WTC11 (cell line): ENCODE measurements at regions not wholly inside any gene's neighbourhood (a gene's known extent, or its start where the extent isn't known, plus 50 kb on each side); places are given as distances from the start of the nearest gene placed in this dataset.

Experiments used
- CBFB ChIP-seq: sonication (generic); formaldehyde crosslinking; IDR thresholded peaks from 2 replicates; pipeline ENCODE4 v1.8.1; 2022; ENCODE audit warnings: mild to moderate bottlenecking, low read depth, missing genetic modification reagents
- ETV6 ChIP-seq: sonication (generic); formaldehyde crosslinking; IDR thresholded peaks from 2 replicates; pipeline ENCODE4 v1.8.1; 2022; ENCODE audit warnings: mild to moderate bottlenecking, missing genetic modification reagents
- GABPB1 ChIP-seq: sonication (generic); formaldehyde crosslinking; IDR thresholded peaks from 2 replicates; pipeline ENCODE4 v1.8.1; 2023; ENCODE audit warnings: mild to moderate bottlenecking, missing genetic modification reagents
- NR1H2 ChIP-seq: sonication (generic); formaldehyde crosslinking; IDR thresholded peaks from 2 replicates; pipeline ENCODE4 v1.9.0; 2021; ENCODE audit warnings: mild to moderate bottlenecking, moderate library complexity, missing genetic modification reagents
- NR3C1 ChIP-seq: sonication (generic); formaldehyde crosslinking; conservative IDR thresholded peaks from 2 replicates; pipeline ENCODE4 v1.8.1; 2023; ENCODE audit warnings: low read depth, mild to moderate bottlenecking, missing genetic modification reagents
- SP1 ChIP-seq: sonication (generic); formaldehyde crosslinking; conservative IDR thresholded peaks from 2 replicates; pipeline ENCODE4 v1.8.1; 2022; ENCODE audit warnings: missing genetic modification reagents
- ZNF121 ChIP-seq: sonication (generic); formaldehyde crosslinking; IDR thresholded peaks from 2 replicates; pipeline ENCODE4 v1.8.0; 2023; ENCODE audit warnings: missing genetic modification reagents
- ZNF423 ChIP-seq: fragments of 250-450 bp; sonication (Bioruptor Pico); IDR thresholded peaks from 2 replicates; pipeline ENCODE4 v2.1.2; 2022; ENCODE audit warnings: mild to moderate bottlenecking, moderate library complexity
- TF ChIP-seq, protein P1 (sequence below): sonication (generic); formaldehyde crosslinking; IDR thresholded peaks from 2 replicates; pipeline ENCODE4 v1.8.0; 2022; ENCODE audit warnings: mild to moderate bottlenecking, missing genetic modification reagents
- TF ChIP-seq, protein P2 (sequence below): fragments of 200-600 bp; IDR thresholded peaks from 2 replicates; pipeline ENCODE4 v1.8.0; 2022; ENCODE audit warnings: antibody characterized with exemption
- TF ChIP-seq, protein P3 (sequence below): fragments of 250-450 bp; sonication (Bioruptor Pico); IDR thresholded peaks from 2 replicates; pipeline ENCODE4 v1.9.0; 2021; ENCODE audit warnings: mild to moderate bottlenecking, borderline replicate concordance
- TF ChIP-seq, protein P4 (sequence below): sonication (generic); formaldehyde crosslinking; IDR thresholded peaks from 2 replicates; pipeline ENCODE4 v1.8.1; 2023; ENCODE audit warnings: mild to moderate bottlenecking, missing genetic modification reagents

DNA sequence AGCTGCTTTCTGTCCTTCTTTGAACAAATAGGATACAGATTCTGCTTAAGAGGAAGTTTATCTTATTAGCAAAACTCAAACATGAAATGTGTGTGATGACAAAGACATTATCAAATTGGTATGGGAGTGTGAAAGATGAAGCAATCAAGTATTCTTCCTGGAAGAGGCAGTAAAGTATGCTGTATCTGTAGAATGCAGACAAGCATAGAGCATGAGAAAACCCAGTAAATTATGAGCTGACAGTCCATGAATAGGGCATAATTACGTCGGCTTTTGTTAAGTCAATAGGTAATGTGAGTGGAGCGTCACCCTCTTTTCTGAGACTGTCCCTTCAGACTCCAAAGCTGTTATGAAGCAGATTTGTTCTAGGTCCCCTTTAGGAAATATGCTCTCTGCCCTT, 458.6 kb upstream of the NWD2 start:
- TF ChIP-seq ZNF121 (CRISPR knock-in tag): no peak
- TF ChIP-seq CBFB: no peak
- TF ChIP-seq, protein P1, sequence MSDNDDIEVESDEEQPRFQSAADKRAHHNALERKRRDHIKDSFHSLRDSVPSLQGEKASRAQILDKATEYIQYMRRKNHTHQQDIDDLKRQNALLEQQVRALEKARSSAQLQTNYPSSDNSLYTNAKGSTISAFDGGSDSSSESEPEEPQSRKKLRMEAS: no peak
- TF ChIP-seq NR3C1 (CRISPR knock-in tag): no peak
- TF ChIP-seq, protein P2, sequence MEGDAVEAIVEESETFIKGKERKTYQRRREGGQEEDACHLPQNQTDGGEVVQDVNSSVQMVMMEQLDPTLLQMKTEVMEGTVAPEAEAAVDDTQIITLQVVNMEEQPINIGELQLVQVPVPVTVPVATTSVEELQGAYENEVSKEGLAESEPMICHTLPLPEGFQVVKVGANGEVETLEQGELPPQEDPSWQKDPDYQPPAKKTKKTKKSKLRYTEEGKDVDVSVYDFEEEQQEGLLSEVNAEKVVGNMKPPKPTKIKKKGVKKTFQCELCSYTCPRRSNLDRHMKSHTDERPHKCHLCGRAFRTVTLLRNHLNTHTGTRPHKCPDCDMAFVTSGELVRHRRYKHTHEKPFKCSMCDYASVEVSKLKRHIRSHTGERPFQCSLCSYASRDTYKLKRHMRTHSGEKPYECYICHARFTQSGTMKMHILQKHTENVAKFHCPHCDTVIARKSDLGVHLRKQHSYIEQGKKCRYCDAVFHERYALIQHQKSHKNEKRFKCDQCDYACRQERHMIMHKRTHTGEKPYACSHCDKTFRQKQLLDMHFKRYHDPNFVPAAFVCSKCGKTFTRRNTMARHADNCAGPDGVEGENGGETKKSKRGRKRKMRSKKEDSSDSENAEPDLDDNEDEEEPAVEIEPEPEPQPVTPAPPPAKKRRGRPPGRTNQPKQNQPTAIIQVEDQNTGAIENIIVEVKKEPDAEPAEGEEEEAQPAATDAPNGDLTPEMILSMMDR: no peak
- TF ChIP-seq ETV6: no peak
- TF ChIP-seq GABPB1 (CRISPR knock-in tag): no peak
- TF ChIP-seq, protein P3, sequence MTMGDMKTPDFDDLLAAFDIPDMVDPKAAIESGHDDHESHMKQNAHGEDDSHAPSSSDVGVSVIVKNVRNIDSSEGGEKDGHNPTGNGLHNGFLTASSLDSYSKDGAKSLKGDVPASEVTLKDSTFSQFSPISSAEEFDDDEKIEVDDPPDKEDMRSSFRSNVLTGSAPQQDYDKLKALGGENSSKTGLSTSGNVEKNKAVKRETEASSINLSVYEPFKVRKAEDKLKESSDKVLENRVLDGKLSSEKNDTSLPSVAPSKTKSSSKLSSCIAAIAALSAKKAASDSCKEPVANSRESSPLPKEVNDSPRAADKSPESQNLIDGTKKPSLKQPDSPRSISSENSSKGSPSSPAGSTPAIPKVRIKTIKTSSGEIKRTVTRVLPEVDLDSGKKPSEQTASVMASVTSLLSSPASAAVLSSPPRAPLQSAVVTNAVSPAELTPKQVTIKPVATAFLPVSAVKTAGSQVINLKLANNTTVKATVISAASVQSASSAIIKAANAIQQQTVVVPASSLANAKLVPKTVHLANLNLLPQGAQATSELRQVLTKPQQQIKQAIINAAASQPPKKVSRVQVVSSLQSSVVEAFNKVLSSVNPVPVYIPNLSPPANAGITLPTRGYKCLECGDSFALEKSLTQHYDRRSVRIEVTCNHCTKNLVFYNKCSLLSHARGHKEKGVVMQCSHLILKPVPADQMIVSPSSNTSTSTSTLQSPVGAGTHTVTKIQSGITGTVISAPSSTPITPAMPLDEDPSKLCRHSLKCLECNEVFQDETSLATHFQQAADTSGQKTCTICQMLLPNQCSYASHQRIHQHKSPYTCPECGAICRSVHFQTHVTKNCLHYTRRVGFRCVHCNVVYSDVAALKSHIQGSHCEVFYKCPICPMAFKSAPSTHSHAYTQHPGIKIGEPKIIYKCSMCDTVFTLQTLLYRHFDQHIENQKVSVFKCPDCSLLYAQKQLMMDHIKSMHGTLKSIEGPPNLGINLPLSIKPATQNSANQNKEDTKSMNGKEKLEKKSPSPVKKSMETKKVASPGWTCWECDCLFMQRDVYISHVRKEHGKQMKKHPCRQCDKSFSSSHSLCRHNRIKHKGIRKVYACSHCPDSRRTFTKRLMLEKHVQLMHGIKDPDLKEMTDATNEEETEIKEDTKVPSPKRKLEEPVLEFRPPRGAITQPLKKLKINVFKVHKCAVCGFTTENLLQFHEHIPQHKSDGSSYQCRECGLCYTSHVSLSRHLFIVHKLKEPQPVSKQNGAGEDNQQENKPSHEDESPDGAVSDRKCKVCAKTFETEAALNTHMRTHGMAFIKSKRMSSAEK (CRISPR knock-in tag): no peak
- TF ChIP-seq SP1 (CRISPR knock-in tag): no peak
- TF ChIP-seq, protein P4, sequence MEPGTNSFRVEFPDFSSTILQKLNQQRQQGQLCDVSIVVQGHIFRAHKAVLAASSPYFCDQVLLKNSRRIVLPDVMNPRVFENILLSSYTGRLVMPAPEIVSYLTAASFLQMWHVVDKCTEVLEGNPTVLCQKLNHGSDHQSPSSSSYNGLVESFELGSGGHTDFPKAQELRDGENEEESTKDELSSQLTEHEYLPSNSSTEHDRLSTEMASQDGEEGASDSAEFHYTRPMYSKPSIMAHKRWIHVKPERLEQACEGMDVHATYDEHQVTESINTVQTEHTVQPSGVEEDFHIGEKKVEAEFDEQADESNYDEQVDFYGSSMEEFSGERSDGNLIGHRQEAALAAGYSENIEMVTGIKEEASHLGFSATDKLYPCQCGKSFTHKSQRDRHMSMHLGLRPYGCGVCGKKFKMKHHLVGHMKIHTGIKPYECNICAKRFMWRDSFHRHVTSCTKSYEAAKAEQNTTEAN (CRISPR knock-in tag): no peak
- no peak for TF ChIP-seq ZNF423 (CRISPR knock-in tag)
- no peak for TF ChIP-seq NR1H2 (CRISPR knock-in tag)
